ENCODE measurements at regions not wholly inside any gene's neighbourhood (a gene's known extent, or its start where the extent isn't known, plus 50 kb on each side); places are given as distances from the start of the nearest gene placed in this dataset.

DNA sequence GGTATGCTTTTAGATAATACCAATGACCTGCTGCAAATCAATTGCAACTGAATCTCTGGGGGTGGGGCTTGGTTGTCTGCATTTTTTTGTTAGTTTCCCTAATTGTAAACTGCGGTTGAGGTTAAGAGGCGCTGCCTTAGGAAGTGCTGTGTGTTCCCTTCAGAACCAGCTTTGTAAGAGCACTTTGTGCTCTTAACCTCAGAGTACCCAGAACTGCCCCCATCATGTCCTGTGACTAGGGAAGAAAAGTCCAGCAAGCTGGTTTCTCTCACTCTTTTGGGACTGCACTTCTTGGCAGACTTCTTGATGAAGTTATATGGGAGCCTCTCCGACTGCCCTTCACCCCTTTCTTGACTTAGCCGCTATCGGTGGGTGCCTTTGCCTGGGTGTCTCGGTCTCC, 245.5 kb upstream of the CXCR4 start:
- H3K27ac ChIP-seq (ENCODE audit: low read depth in 1 of 3, low read length in 2 of 3): no peak overlapping the region
- no peaks in the 10 kb centered on the region for H3K36me3 ChIP-seq (ENCODE audit: control insufficient read depth in 3 of 3, insufficient read depth in 2 of 3, low read depth in 1 of 3, low read length in 3 of 3)
- H3K27me3 ChIP-seq (ENCODE audit: control insufficient read depth in 3 of 3, insufficient read depth in 3 of 3, low read length in 3 of 3): no peaks in the 10 kb centered on the region
- H3K9me3 ChIP-seq (ENCODE audit: control insufficient read depth in 2 of 2, insufficient read depth in 1 of 2, low read depth in 1 of 2, low read length in 1 of 2): no peaks in the 10 kb centered on the region
- DNase-seq: peak in 1 of 2 donors; percentile 9
- WGBS, 3 donors: 74 to 82% (median 81%) methylated on average over 6 of the region's 6 CpGs
- no peak for FAIRE-seq
- no peaks in the 10 kb centered on the region for H3K4me1 ChIP-seq (ENCODE audit: control insufficient read depth in 3 of 3, insufficient read depth in 2 of 3, low read depth in 1 of 3, low read length in 2 of 3)
- no peak overlapping the region for H3K4me3 ChIP-seq (ENCODE audit: low read depth in 1 of 3, low read length in 3 of 3)

DNA sequence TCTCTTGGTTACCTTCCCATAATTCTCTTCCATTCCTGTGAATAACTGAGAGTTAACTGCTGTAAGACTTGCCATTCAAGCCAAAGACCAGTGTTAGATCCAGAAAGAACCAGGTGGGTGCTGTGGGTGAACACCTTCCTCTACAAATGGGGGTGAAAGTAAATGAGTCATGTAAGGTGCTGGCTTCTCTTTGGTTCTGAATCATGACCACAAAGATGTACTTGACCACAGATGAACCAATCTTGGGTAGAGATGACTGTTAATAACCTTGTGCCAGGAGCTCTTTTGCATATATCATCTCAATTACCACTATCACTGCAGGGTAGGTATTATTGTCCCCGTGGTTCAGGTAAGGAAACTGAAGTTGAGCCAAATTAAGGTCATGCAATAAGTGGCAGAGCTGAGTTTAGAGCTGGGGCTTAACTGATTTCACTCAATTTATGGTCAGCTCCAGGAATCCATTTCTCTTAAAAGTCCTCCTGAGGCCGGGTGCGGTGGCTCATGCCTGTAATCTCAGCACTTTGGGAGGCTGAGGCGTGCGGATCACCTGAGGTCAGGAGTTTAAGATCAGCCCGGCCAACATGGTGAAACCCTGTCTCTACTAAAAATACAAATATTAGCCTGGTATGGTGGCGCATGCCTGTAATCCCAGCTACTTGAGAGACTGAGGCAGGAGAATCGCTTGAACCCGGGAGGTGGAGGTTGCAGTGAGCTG, 244.9 kb upstream of the CXCR4 start:
- peak in 1 of 2 donors; percentile 11 for DNase-seq
- Histone ChIP-seq H3K4me1 (ENCODE audit: control insufficient read depth in 3 of 3, insufficient read depth in 2 of 3, low read depth in 1 of 3, low read length in 2 of 3) (no peaks in the 10 kb centered on the region), H3K27ac (ENCODE audit: low read depth in 1 of 3, low read length in 2 of 3) (no peak overlapping the region), H3K4me3 (ENCODE audit: low read depth in 1 of 3, low read length in 3 of 3) (no peak overlapping the region), H3K9me3 (ENCODE audit: control insufficient read depth in 2 of 2, insufficient read depth in 1 of 2, low read depth in 1 of 2, low read length in 1 of 2) (no peaks in the 10 kb centered on the region), H3K27me3 (ENCODE audit: control insufficient read depth in 3 of 3, insufficient read depth in 3 of 3, low read length in 3 of 3) (no peaks in the 10 kb centered on the region), H3K36me3 (ENCODE audit: control insufficient read depth in 3 of 3, insufficient read depth in 2 of 3, low read depth in 1 of 3, low read length in 3 of 3) (no peaks in the 10 kb centered on the region)
- no peak for FAIRE-seq
- 80 to 86% (median 83%) methylated on average over 9 of the region's 9 CpGs for WGBS, 3 donors

DNA sequence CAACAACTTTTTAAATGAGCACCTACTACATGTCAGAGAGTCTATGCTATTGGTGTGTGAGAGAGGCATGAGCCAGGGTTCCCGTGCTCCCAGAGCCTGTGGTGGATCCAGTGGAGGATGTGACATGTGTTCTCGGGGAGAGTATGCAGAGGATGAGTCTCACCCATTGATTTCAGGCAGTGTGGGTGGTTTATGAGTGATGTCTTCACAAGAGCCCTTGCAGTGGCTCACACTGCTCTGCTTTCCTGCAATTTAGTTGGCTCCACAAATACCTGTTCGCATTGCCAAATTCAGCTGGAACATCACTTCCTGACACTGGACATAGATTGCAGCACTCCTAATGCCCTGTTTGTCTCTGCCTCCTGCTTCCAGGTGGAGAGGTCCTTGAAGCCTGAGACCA, 243.6 kb upstream of the CXCR4 start:
- 83 to 95% (median 91%) methylated on average over 3 of the region's 3 CpGs for WGBS, 3 donors
- Histone ChIP-seq H3K4me3 (ENCODE audit: low read depth in 1 of 3, low read length in 3 of 3) (no peak overlapping the region), H3K36me3 (ENCODE audit: control insufficient read depth in 3 of 3, insufficient read depth in 2 of 3, low read depth in 1 of 3, low read length in 3 of 3) (no peaks in the 10 kb centered on the region), H3K27me3 (ENCODE audit: control insufficient read depth in 3 of 3, insufficient read depth in 3 of 3, low read length in 3 of 3) (no peaks in the 10 kb centered on the region), H3K4me1 (ENCODE audit: control insufficient read depth in 3 of 3, insufficient read depth in 2 of 3, low read depth in 1 of 3, low read length in 2 of 3) (no peaks in the 10 kb centered on the region), H3K9me3 (ENCODE audit: control insufficient read depth in 2 of 2, insufficient read depth in 1 of 2, low read depth in 1 of 2, low read length in 1 of 2) (no peaks in the 10 kb centered on the region), H3K27ac (ENCODE audit: low read depth in 1 of 3, low read length in 2 of 3) (no peak overlapping the region)
- DNase-seq: no peak
- no peak for FAIRE-seq

DNA sequence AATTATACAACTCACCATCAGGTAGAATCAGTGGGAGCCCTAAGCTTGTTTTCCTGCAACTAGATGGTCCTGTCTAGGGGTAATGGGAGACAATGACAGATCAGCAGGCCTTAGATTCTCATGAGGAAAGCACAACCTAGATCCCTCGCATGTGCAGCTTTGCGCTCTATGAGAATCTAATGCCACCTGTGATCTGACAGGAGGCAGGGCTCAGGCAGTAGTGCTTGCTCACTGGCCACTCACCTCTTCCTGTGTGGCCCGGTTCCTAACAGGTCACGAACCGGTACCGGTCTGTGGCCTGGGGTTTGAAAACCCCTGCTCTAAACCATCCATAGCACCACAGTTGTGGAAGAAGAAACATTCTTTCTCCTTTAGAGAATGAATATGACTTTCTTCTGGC, 242.8 kb upstream of the CXCR4 start:
- no peak for DNase-seq

DNA sequence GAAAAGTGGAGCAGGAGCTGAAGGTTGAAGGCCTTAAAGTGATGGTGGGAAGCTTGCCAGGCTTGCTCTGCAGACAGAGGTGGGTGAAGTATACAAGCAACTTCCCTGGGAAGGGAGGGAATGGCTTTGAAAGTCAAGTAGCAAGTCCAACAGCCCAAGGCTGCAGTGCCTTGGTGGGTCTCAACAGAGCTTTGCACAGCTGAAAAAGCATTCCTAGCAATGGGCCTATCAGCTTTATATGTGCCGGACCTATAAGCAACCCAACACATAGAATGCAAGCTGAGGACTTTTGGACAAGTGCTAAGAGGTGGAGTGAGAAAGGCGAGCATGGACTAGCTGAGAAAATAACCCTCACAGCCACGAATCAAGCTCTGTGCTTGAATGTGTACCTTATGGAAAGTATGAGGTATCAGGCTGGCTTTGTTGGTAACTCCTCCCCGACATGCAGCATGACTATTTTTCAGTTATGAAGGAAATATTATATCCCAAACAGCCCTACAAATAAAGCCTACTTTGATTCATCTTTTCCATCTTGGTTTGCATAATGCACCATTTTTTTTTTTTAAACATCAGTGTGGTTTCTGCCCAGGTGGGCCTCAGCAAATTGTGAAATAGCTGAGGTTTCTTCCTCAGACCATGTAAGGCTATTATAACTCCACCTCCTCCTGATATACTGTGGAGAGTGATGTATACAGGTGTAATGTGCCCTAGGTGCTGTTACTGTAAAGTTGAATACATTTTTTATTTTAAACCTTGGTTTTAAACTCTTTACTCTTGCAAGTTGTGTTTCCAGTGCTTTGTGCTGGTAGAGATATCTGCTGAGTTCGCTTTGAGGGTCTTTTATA, 241.4 kb upstream of the CXCR4 start:
- Histone ChIP-seq H3K9me3 (ENCODE audit: control insufficient read depth in 2 of 2, insufficient read depth in 1 of 2, low read depth in 1 of 2, low read length in 1 of 2) (no peaks in the 10 kb centered on the region), H3K4me3 (ENCODE audit: low read depth in 1 of 3, low read length in 3 of 3) (no peak overlapping the region), H3K27ac (ENCODE audit: low read depth in 1 of 3, low read length in 2 of 3) (no peak overlapping the region), H3K4me1 (ENCODE audit: control insufficient read depth in 3 of 3, insufficient read depth in 2 of 3, low read depth in 1 of 3, low read length in 2 of 3) (no peaks in the 10 kb centered on the region), H3K27me3 (ENCODE audit: control insufficient read depth in 3 of 3, insufficient read depth in 3 of 3, low read length in 3 of 3) (no peaks in the 10 kb centered on the region), H3K36me3 (ENCODE audit: control insufficient read depth in 3 of 3, insufficient read depth in 2 of 3, low read depth in 1 of 3, low read length in 3 of 3) (no peaks in the 10 kb centered on the region)
- FAIRE-seq (no peak), DNase-seq (no peak)
- WGBS, 3 donors: 67 to 86% (median 80%) methylated on average over 5 of the region's 5 CpGs

More for the DNA sequence above, 242.8 kb upstream of the CXCR4 start:
- Histone ChIP-seq H3K27ac (ENCODE audit: low read depth in 1 of 3, low read length in 2 of 3) (no peak overlapping the region), H3K4me3 (ENCODE audit: low read depth in 1 of 3, low read length in 3 of 3) (no peak overlapping the region), H3K36me3 (ENCODE audit: control insufficient read depth in 3 of 3, insufficient read depth in 2 of 3, low read depth in 1 of 3, low read length in 3 of 3) (no peaks in the 10 kb centered on the region), H3K4me1 (ENCODE audit: control insufficient read depth in 3 of 3, insufficient read depth in 2 of 3, low read depth in 1 of 3, low read length in 2 of 3) (no peaks in the 10 kb centered on the region), H3K9me3 (ENCODE audit: control insufficient read depth in 2 of 2, insufficient read depth in 1 of 2, low read depth in 1 of 2, low read length in 1 of 2) (no peaks in the 10 kb centered on the region), H3K27me3 (ENCODE audit: control insufficient read depth in 3 of 3, insufficient read depth in 3 of 3, low read length in 3 of 3) (no peaks in the 10 kb centered on the region)
- no peak for FAIRE-seq
- 79 to 91% (median 82%) methylated on average over 6 of the region's 6 CpGs for WGBS, 3 donors

DNA sequence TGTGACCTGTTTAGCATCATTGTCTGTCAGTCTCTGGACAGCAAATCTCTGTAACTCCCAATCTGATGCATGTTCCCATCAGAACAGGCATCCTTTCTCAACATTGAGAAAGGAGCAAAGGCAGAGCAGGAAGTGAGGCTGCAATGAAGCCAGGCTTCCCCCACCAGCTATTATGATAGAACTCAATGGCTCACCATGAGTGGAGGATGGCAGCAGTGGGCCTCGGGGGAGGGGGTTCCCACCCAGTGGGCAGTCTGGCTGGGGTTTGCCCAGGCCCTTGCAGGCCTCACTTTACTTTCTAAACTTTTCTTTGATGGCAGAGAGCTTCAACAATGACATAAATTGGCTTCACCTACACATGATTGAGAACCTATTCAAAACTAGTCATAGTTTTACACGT, 240.6 kb upstream of the CXCR4 start:
- no peak overlapping the region for H3K4me3 ChIP-seq (ENCODE audit: low read depth in 1 of 3, low read length in 3 of 3)
- DNase-seq: no peak
- H3K9me3 ChIP-seq (ENCODE audit: control insufficient read depth in 2 of 2, insufficient read depth in 1 of 2, low read depth in 1 of 2, low read length in 1 of 2): no peaks in the 10 kb centered on the region
- no peaks in the 10 kb centered on the region for H3K27me3 ChIP-seq (ENCODE audit: control insufficient read depth in 3 of 3, insufficient read depth in 3 of 3, low read length in 3 of 3)
- WGBS, 3 donors: 56 to 77% (median 58%) methylated on average over 2 of the region's 2 CpGs
- H3K36me3 ChIP-seq (ENCODE audit: control insufficient read depth in 3 of 3, insufficient read depth in 2 of 3, low read depth in 1 of 3, low read length in 3 of 3): no peaks in the 10 kb centered on the region
- no peak overlapping the region for H3K27ac ChIP-seq (ENCODE audit: low read depth in 1 of 3, low read length in 2 of 3)
- no peaks in the 10 kb centered on the region for H3K4me1 ChIP-seq (ENCODE audit: control insufficient read depth in 3 of 3, insufficient read depth in 2 of 3, low read depth in 1 of 3, low read length in 2 of 3)
- no peak for FAIRE-seq

DNA sequence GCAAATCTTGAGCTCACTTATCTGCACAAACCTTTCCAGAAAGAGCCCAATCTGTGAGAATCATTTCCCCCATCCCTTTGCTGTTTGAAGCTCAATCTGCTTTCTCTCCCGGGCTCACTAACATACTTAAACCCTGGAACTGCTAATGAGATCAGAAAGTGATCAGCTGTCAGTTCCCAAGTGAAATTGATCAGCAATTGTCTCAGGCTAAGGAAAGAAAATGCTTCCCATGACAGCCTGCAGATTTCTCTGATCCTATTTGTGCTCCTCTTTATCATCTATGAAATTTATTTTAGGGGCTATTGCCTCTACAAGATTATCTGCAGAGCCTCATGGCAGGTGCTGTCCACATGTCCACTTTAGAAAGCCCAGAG, 239.0 kb upstream of the CXCR4 start:
- no peaks in the 10 kb centered on the region for H3K27me3 ChIP-seq (ENCODE audit: control insufficient read depth in 3 of 3, insufficient read depth in 3 of 3, low read length in 3 of 3)
- no peak for FAIRE-seq
- no peak overlapping the region for H3K27ac ChIP-seq (ENCODE audit: low read depth in 1 of 3, low read length in 2 of 3)
- H3K36me3 ChIP-seq (ENCODE audit: control insufficient read depth in 3 of 3, insufficient read depth in 2 of 3, low read depth in 1 of 3, low read length in 3 of 3): no peaks in the 10 kb centered on the region
- no peak for DNase-seq
- WGBS, 3 donors: 42 to 65% (median 48%) methylated on average over 1 of the region's 1 CpG
- H3K9me3 ChIP-seq (ENCODE audit: control insufficient read depth in 2 of 2, insufficient read depth in 1 of 2, low read depth in 1 of 2, low read length in 1 of 2): no peaks in the 10 kb centered on the region
- H3K4me3 ChIP-seq (ENCODE audit: low read depth in 1 of 3, low read length in 3 of 3): no peak overlapping the region
- H3K4me1 ChIP-seq (ENCODE audit: control insufficient read depth in 3 of 3, insufficient read depth in 2 of 3, low read depth in 1 of 3, low read length in 2 of 3): no peaks in the 10 kb centered on the region

DNA sequence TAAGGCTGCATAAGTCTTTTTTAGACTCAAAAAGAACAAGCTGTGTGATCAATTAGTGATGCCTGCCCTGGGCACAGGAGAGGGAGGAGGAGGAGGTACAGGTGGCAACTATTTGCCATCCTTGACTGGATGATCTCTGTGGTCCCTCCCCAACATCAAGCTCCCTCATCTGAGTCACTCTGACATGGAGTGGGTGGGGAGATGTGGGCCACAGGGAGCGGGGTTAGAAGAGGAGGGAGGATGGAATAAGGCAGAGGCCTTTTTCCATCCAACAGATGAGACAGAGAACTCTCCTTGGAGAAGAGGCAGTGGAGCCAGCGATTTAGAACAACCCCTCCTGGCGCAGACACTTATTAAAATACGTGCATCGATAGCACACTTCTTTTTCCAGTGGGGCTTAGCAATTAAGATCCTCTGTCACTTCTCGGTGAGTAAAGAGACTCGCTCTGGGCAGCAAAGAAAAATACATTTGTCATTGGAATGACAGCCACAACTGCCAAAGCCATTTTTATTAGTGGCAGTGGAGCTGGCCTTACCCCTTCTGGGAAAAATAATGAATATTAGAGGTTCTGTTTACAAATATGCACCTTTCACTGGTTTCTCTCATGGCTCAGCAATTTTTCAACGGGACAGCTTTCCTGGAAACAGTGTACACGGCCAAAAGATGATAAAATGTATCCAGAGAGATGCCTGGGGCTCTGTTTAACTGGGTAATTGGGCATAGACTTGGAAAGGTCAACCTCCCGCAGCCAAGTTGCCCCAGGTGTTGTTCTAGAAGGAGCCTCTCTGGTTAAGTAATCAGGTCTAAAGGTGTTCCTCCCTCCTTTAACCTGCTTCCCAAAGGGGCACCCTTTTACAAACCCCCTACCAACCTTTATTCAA, 238.4 kb upstream of the CXCR4 start:
- WGBS, 3 donors: 69 to 82% (median 73%) methylated on average over 10 of the region's 10 CpGs
- no peak overlapping the region for H3K4me3 ChIP-seq (ENCODE audit: low read depth in 1 of 3, low read length in 3 of 3)
- no peaks in the 10 kb centered on the region for H3K9me3 ChIP-seq (ENCODE audit: control insufficient read depth in 2 of 2, insufficient read depth in 1 of 2, low read depth in 1 of 2, low read length in 1 of 2)
- FAIRE-seq (no peak), DNase-seq (no peak)
- no peak overlapping the region for H3K27ac ChIP-seq (ENCODE audit: low read depth in 1 of 3, low read length in 2 of 3)
- no peaks in the 10 kb centered on the region for H3K36me3 ChIP-seq (ENCODE audit: control insufficient read depth in 3 of 3, insufficient read depth in 2 of 3, low read depth in 1 of 3, low read length in 3 of 3)
- H3K4me1 ChIP-seq (ENCODE audit: control insufficient read depth in 3 of 3, insufficient read depth in 2 of 3, low read depth in 1 of 3, low read length in 2 of 3): no peaks in the 10 kb centered on the region
- no peaks in the 10 kb centered on the region for H3K27me3 ChIP-seq (ENCODE audit: control insufficient read depth in 3 of 3, insufficient read depth in 3 of 3, low read length in 3 of 3)

Measured in small intestine (tissue), 7 donors.